ENCODE measurements at regions not wholly inside any gene's neighbourhood (a gene's known extent, or its start where the extent isn't known, plus 50 kb on each side); places are given as distances from the start of the nearest gene placed in this dataset.
"Not testable (repeated sequence)": the region's sequence is repeated elsewhere in the genome, so short reads cannot be mapped to it uniquely, and the experiment has no call there.

DNA sequence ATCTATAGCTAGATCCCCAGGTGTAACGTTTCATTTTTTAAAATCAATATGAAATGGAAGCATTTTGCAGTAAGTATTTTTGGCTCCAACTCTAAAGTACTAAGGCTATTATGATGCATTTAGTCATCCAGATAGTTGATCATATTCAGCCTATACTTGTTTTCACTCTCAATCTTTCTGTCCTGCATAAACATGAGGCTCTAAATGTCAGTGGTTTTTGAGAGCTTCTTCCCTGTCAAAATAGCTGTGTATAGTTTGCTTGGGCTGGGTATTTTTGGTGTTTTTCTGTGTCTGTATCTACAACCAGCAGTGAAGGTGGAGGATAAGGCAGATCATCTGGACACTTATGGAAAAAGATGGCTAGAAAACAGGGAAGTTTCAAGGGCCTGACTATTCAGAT, 128.0 kb downstream of the LRRN1 start:
- Histone ChIP-seq H3K4me2 (no peak overlapping the region), H3K4me3 (no peak overlapping the region), H3K9me3 (peaks cover 6% of the 10 kb centered on the region; the same call in 1 of the 3 replicates), H3K4me1 (no peaks in the 10 kb centered on the region), H3K27ac (no peak overlapping the region)
- ATAC-seq = no peak
- TF ChIP-seq ZFP36 (IDR thresholded peaks at IDR 0.05; ENCODE audit: borderline replicate concordance, partially characterized antibody) = no peak
- no peak for TF ChIP-seq CBX2 (IDR thresholded peaks at IDR 0.05; ENCODE audit: borderline replicate concordance, low read depth)
- TF ChIP-seq SMC3 (IDR thresholded peaks at IDR 0.05) = no peak
- TF ChIP-seq HOXA7 (CRISPR knock-in tag; IDR thresholded peaks at IDR 0.05) = no peak
- no peak for TF ChIP-seq JUN (IDR thresholded peaks at IDR 0.05)
- TF ChIP-seq EHF (CRISPR knock-in tag; IDR thresholded peaks at IDR 0.05) = no peak
- TF ChIP-seq RARB (CRISPR knock-in tag; IDR thresholded peaks at IDR 0.05) = no peak
- TF ChIP-seq GATA3 (IDR thresholded peaks at IDR 0.05; ENCODE audit: borderline replicate concordance) = no peak
- TF ChIP-seq HOXB13 (CRISPR knock-in tag; IDR thresholded peaks at IDR 0.05; ENCODE audit: low read depth) = no peak
- no peak for DNase-seq (ENCODE audit: low read depth in 1 of 2, low spot score in 1 of 2)
- POLR2A ChIA-PET = no interaction called here
- FAIRE-seq = no peak
- WGBS (ENCODE audit: missing lambda C conversion rate) = 0% methylated on average over 1 of the region's 1 CpG
- CTCF ChIA-PET = no interaction called here

- FAIRE-seq = no peak
- ATAC-seq = no peak
Measured at GRCh38 chr3:3927965-3928364, 128.7 kb downstream of the LRRN1 start.

GRCh38 chr3:3941380-3941779, 142.1 kb downstream of the LRRN1 start:
- ATAC-seq; FAIRE-seq; H3K4me1 ChIP-seq; H3K4me2 ChIP-seq; H3K4me3 ChIP-seq; DNase-seq (ENCODE audit: low read depth in 1 of 2, low spot score in 1 of 2); H3K9me3 ChIP-seq; H3K27ac ChIP-seq; POLR2A ChIA-PET: not testable (repeated sequence)
- 21% methylated on average over 7 of the region's 8 CpGs for WGBS (ENCODE audit: missing lambda C conversion rate)
- CTCF ChIA-PET = interaction anchor here (1.1 kb wide), 1 partner anchor 152 kb away, joined by 4 read pairs; no protein-coding TSS in a partner anchor

More at GRCh38 chr3:3927965-3928364, 128.7 kb downstream of the LRRN1 start:
- Histone ChIP-seq H3K9me3 (peaks cover 6% of the 10 kb centered on the region; the same call in 1 of the 3 replicates), H3K27ac (no peak overlapping the region), H3K4me2 (no peak overlapping the region), H3K4me1 (no peaks in the 10 kb centered on the region), H3K4me3 (no peak overlapping the region)
- no peak for DNase-seq (ENCODE audit: low read depth in 1 of 2, low spot score in 1 of 2)
- no peak for TF ChIP-seq FOXS1 (CRISPR knock-in tag; IDR thresholded peaks at IDR 0.05)
- TF ChIP-seq FOSL2 (IDR thresholded peaks at IDR 0.05) = no peak
- TF ChIP-seq FOSL2 (CRISPR knock-in tag; IDR thresholded peaks at IDR 0.05) = no peak
- TF ChIP-seq CEBPB (IDR thresholded peaks at IDR 0.05) = no peak
- no peak for TF ChIP-seq E2F6 (IDR thresholded peaks at IDR 0.05; ENCODE audit: borderline replicate concordance, low read depth)
- no peak for TF ChIP-seq ZNF302 (CRISPR knock-in tag; IDR thresholded peaks at IDR 0.05)
- TF ChIP-seq HOXA7 (CRISPR knock-in tag; IDR thresholded peaks at IDR 0.05) = no peak
- TF ChIP-seq MAX (IDR thresholded peaks at IDR 0.05) = no peak
- TF ChIP-seq JUN (IDR thresholded peaks at IDR 0.05) = no peak
- no peak for TF ChIP-seq NFE2L2 (conservative IDR thresholded peaks at IDR 0.05; ENCODE audit: low read length)
- TF ChIP-seq POLR2AphosphoS2 (conservative IDR thresholded peaks at IDR 0.05; ENCODE audit: low read length) = no peak
- TF ChIP-seq RNF2 (IDR thresholded peaks at IDR 0.05; ENCODE audit: borderline replicate concordance, low read depth) = no peak
- ChIA-PET CTCF (no interaction called here), POLR2A (no interaction called here)
- 0% methylated on average over 1 of the region's 1 CpG for WGBS (ENCODE audit: missing lambda C conversion rate)

DNA sequence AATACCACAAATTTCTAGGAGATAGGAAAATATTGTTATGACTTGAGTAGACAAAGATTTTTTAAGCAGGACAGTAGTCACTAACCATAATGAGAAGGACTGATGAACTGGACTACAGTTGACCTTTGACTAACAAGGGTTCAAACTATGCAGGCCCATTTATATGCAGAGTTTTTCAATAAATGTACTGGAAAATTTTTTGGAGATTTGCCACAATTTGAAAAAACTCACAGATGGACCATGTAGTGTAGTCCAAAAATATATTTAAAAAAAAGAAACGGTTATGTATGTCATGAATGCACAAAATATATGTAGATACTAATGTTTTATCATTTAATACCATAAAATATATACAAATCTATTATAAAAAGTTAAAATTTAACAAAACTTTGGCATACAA, 151.8 kb downstream of the LRRN1 start:
- ChIA-PET CTCF (interaction anchor here (1.1 kb wide), 1 partner anchor 10 kb away, joined by 4 read pairs; no protein-coding TSS in a partner anchor), POLR2A (no interaction called here)
- whole genome bisulfite sequencing (ENCODE audit: missing lambda C conversion rate) = 2% methylated on average over 1 of the region's 1 CpG
- no peaks in the 10 kb centered on the region for H3K9me3 ChIP-seq
- H3K27ac ChIP-seq = no peak overlapping the region
- H3K4me3 ChIP-seq = no peak overlapping the region
- no peak overlapping the region for H3K4me2 ChIP-seq
- ATAC-seq (no peak), FAIRE-seq (no peak), DNase-seq (ENCODE audit: low read depth in 1 of 2, low spot score in 1 of 2) (no peak)
- H3K4me1 ChIP-seq = no peaks in the 10 kb centered on the region
- TF ChIP-seq, protein P1, sequence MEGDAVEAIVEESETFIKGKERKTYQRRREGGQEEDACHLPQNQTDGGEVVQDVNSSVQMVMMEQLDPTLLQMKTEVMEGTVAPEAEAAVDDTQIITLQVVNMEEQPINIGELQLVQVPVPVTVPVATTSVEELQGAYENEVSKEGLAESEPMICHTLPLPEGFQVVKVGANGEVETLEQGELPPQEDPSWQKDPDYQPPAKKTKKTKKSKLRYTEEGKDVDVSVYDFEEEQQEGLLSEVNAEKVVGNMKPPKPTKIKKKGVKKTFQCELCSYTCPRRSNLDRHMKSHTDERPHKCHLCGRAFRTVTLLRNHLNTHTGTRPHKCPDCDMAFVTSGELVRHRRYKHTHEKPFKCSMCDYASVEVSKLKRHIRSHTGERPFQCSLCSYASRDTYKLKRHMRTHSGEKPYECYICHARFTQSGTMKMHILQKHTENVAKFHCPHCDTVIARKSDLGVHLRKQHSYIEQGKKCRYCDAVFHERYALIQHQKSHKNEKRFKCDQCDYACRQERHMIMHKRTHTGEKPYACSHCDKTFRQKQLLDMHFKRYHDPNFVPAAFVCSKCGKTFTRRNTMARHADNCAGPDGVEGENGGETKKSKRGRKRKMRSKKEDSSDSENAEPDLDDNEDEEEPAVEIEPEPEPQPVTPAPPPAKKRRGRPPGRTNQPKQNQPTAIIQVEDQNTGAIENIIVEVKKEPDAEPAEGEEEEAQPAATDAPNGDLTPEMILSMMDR (IDR thresholded peaks at IDR 0.05) = no peak
- TF ChIP-seq MAX (IDR thresholded peaks at IDR 0.05) = no peak
- TF ChIP-seq PHF8 (IDR thresholded peaks at IDR 0.05; ENCODE audit: borderline replicate concordance, low read depth) = no peak
- TF ChIP-seq HDAC2 (IDR thresholded peaks at IDR 0.05) = no peak
- no peak for TF ChIP-seq NFE2L2 (conservative IDR thresholded peaks at IDR 0.05; ENCODE audit: low read length)
- no peak for TF ChIP-seq MAZ (IDR thresholded peaks at IDR 0.05; ENCODE audit: borderline replicate concordance, low read depth, low read length)
- TF ChIP-seq KDM1A (IDR thresholded peaks at IDR 0.05; ENCODE audit: low read depth) = no peak
- TF ChIP-seq PBX3 (IDR thresholded peaks at IDR 0.05) = no peak
- no peak for TF ChIP-seq E2F6 (IDR thresholded peaks at IDR 0.05; ENCODE audit: borderline replicate concordance, low read depth)
- TF ChIP-seq CHD2 (IDR thresholded peaks at IDR 0.05; ENCODE audit: low read length, partially characterized antibody) = no peak
- no peak for TF ChIP-seq ZFP36 (IDR thresholded peaks at IDR 0.05; ENCODE audit: borderline replicate concordance, partially characterized antibody)
- TF ChIP-seq, protein P2, sequence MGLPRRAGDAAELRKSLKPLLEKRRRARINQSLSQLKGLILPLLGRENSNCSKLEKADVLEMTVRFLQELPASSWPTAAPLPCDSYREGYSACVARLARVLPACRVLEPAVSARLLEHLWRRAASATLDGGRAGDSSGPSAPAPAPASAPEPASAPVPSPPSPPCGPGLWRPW (IDR thresholded peaks at IDR 0.05) = no peak

All from A549 (cell line).